ENCODE measurements at regions not wholly inside any gene's neighbourhood (a gene's known extent, or its start where the extent isn't known, plus 50 kb on each side); places are given as distances from the start of the nearest gene placed in this dataset.
A peak's percentile ranks its signal among the peaks of the same experiment; 100 is the strongest.

GRCh38 chr14:71175491-71175890 is 268.2 kb downstream of the PCNX1 start:
- Histone ChIP-seq H3K4me3 (no peak overlapping the region), H3K4me1 (no peaks in the 10 kb centered on the region), H3K27me3 (ENCODE audit: low read depth) (no peaks in the 10 kb centered on the region), H3K36me3 (no peaks in the 10 kb centered on the region), H3K9me3 (no peaks in the 10 kb centered on the region), H3K27ac (no peak overlapping the region)
- no peak for TF ChIP-seq CTCF (IDR thresholded peaks at IDR 0.05)
- ATAC-seq (peak; percentile 53 to 75), DNase-seq (no peak)
- intact Hi-C loops (cut with DNase I), result no loop called here

- no peak for DNase-seq
These were observed 271.8 kb downstream of the PCNX1 start for GRCh38 chr14:71179066-71179465.

GRCh38 chr14:71180397-71180796 is 273.1 kb downstream of the PCNX1 start:
- no peak overlapping the region for H3K4me3 ChIP-seq
- ATAC-seq (no peak), DNase-seq (no peak)
- intact Hi-C loops (cut with DNase I), result no loop called here
- no peak overlapping the region for H3K27ac ChIP-seq
- H3K9me3 ChIP-seq, result no peaks in the 10 kb centered on the region
- H3K4me1 ChIP-seq, result no peaks in the 10 kb centered on the region
- H3K27me3 ChIP-seq (ENCODE audit: low read depth), result no peaks in the 10 kb centered on the region
- H3K36me3 ChIP-seq, result no peaks in the 10 kb centered on the region
- no peak for TF ChIP-seq CTCF (IDR thresholded peaks at IDR 0.05)

More at GRCh38 chr14:71179066-71179465, 271.8 kb downstream of the PCNX1 start:
- Histone ChIP-seq H3K27ac (no peak overlapping the region), H3K4me3 (no peak overlapping the region), H3K9me3 (no peaks in the 10 kb centered on the region), H3K36me3 (no peaks in the 10 kb centered on the region), H3K4me1 (no peaks in the 10 kb centered on the region), H3K27me3 (ENCODE audit: low read depth) (no peaks in the 10 kb centered on the region)
- ATAC-seq, result no peak
- intact Hi-C loops (cut with DNase I), result no loop called here
- TF ChIP-seq CTCF (IDR thresholded peaks at IDR 0.05), result no peak

- no peak overlapping the region for H3K4me3 ChIP-seq
- no peaks in the 10 kb centered on the region for H3K4me1 ChIP-seq
- DNase-seq, result no peak
- intact Hi-C loops (cut with DNase I), result no loop called here
- H3K27ac ChIP-seq, result no peak overlapping the region
- H3K9me3 ChIP-seq, result no peaks in the 10 kb centered on the region
- H3K27me3 ChIP-seq (ENCODE audit: low read depth), result no peaks in the 10 kb centered on the region
- no peaks in the 10 kb centered on the region for H3K36me3 ChIP-seq
- ATAC-seq, result no peak
- no peak for TF ChIP-seq CTCF (IDR thresholded peaks at IDR 0.05)
These were observed 274.1 kb downstream of the PCNX1 start for GRCh38 chr14:71181215-71182003.

- Histone ChIP-seq H3K27me3 (ENCODE audit: low read depth) (no peaks in the 10 kb centered on the region), H3K36me3 (no peaks in the 10 kb centered on the region), H3K9me3 (no peaks in the 10 kb centered on the region), H3K4me1 (no peaks in the 10 kb centered on the region), H3K4me3 (no peak overlapping the region), H3K27ac (no peak overlapping the region)
- no peak for ATAC-seq
- no peak for DNase-seq
- intact Hi-C loops (cut with DNase I), result no loop called here
- no peak for TF ChIP-seq CTCF (IDR thresholded peaks at IDR 0.05)
These were observed 276.8 kb downstream of the PCNX1 start for GRCh38 chr14:71183876-71184689.
